C1 segment of cervical spinal cord (tissue), 14 donors: ENCODE measurements at regions not wholly inside any gene's neighbourhood (a gene's known extent, or its start where the extent isn't known, plus 50 kb on each side); places are given as distances from the start of the nearest gene placed in this dataset.

Experiments used
- DNase-seq, 14 donors: peaks; one replicate each; lab custom pipeline; 2025; lab: John Stamatoyannopoulos, UW

DNA sequence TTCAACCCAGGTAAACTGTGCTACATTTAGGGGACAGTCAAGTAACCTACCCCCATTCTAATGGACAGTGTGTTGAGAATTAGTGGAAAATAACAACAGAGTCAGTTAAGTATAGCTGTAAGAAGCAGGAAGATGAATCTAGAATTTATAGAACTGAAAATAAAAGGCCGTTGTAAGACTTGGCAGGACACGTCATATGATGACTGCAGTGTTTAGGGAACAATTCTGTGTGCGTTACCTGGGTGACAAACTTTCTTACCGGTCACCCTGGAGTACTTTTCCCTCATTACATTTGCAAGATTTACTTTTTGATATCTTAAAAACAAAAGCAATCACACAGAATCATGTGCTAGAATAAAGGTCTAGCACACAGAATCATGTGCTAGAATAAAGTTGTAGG, 536.3 kb upstream of the ZNF717 start:
- DNase-seq = no peak

DNA sequence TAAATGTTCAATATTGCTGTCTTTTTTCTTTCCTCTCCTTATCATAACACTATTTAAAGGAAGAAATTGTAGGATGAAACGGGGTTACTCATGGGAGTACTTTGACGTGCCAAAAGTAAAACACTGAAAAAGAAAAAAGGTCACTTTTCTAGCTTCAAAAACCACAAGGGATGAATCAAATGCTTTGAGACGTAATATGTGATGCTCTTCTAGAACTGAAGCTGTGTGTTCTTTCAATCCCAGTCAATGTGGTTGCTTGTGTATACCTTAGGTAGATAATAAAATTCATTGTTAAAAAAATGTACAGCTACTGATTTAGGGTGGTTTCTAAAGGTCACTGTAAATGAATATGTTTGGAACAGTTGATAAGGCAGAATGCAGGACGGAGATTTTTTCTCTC, 538.8 kb upstream of the ZNF717 start:
- no peak for DNase-seq

DNA sequence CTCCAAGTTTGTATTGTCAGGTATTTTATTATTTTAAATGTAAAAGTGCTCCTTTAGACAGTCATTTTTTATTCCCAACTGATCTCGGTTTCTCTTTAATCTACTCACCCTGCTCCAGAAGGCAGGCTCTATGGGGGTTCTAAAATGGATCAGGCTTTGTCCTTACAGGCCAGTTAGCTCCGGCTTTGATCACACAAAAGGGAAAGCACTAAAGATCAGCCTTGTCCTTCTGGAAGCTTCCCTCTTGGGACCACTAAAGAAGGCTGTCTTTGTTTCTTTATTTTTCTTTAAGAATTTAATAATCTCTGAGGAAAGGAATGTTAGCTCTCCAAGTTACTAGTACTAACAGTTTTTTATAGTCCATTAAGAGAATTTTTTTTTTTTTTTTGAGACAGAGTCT, 560.5 kb upstream of the ZNF717 start:
- no peak for DNase-seq

DNA sequence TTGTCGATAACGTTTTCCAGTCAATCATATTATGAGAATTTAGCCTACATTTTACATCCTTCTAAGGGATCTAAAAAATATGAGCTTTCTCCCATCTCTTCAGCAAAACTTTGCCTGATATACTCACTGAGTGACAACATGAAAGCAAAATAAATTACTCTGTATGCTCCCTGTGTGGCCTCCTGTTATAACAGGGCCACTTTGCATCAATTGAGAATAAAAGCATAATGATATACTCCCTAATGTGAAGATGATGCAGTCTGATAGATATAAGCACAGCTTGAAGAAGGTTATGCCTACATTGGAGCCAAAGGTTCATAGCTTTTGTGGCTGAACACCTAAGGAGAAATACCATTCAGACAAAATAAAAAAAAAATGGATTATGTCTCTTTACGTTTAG, 561.3 kb upstream of the ZNF717 start:
- no peak for DNase-seq

DNA sequence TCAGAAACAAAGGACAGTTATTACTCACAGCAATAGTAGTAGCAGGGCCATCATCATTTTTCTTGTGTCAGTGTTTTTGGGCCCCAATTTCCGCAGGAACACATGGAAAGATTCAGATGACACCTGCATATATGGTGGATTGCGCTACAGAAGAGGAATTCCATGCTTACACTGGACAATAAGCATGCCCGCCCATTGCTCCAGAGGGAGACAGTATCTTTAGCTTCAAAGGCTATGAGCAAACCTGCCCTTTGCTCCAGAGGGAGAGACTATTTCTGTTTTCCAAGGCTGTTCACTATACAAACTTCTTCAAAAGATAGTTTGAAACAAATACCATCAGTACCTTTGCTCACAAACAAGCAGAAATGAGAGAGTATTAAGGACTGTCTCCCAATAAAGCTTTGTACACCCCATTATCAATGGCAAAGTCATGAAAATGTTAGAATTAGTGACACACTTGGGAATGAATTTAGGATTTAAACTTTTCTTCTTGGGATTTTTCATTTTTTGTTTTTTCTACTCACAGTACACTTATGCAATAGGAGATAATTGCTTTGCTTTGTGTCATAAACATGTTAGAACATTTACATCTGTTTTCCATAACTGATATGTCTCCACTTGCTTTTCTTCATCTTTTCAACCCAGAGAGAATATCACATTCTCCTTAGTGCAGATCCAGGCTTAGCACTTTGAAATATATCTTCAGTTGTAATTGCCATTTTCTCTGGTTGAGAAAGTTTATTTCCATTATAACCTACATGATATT, 564.5 kb upstream of the ZNF717 start:
- DNase-seq = no peak

DNA sequence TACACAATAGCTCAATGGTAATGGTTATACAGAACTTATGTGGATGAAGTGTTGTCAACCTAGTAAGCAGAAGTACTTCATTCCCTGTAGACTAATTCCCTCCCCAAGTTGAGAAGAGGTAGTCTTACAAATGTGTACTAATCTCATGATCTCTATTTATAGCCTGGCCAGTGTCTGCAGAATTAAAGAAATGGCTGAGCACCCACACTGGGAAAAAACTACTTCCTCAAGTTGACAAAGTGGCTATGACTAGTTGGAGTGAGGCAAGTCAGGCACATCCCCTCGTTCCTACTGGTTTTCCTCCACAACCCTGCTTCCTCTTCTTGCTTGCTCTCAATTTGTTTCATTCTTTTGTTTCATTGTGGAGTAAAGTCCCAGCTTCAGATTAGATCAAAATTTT, 566.7 kb upstream of the ZNF717 start:
- no peak for DNase-seq

DNA sequence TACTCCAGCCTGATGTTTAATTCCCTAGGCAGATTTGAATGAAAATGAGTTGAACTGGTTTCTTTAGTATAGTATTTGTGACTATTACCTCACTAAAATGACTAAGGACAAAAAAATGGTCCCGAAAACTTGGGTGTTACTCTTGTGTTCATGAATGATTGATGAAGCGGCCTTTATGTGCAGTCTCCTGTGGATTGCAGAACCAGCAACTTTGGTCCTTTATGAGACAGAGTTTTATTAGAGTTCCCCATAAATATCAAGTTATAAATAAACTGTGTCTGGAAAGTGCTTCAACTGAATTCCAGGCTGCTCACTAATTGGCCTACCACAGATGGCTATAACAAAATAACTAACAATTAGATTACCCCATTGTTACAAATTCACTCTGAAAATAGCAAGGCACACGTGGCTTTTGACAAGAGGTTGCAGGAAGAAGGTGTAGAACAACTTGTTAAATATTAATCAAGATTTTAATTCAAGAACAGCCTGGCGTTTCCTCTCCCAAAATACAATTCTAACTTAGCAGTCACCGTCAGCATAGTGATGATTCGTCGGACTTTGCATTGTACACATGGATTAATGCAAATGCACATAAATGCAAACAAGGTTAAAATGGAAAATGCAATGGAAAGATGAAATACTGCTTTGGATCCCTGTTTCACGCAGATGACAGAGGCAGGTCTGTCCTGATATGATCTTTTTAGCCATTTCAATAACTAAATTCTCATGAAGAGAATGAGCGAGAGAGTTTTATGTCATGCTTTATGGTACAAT, 567.3 kb upstream of the ZNF717 start:
- DNase-seq = no peak

- no peak for DNase-seq
These were observed 568.3 kb upstream of the ZNF717 start for GRCh38 chr3:76353683-76354082.

DNA sequence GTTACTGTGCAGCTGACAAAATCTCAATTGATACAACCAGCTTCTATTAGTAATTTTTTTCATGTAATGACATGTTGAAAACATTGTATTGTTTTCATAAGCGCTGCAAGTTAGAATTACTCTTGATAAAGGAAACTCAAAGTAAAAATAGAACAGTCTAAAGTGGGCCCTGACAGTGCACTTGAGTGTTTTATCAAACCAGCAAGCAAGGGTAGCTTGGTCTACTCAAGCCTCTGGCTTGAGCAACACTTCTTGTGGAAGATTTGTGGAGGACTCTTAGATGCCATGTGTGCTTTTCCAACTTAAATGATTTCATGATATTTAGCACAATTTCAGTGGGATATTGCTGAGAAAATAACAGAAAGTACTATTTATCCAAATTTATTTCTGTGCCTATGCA, 575.7 kb upstream of the ZNF717 start:
- DNase-seq = no peak

DNA sequence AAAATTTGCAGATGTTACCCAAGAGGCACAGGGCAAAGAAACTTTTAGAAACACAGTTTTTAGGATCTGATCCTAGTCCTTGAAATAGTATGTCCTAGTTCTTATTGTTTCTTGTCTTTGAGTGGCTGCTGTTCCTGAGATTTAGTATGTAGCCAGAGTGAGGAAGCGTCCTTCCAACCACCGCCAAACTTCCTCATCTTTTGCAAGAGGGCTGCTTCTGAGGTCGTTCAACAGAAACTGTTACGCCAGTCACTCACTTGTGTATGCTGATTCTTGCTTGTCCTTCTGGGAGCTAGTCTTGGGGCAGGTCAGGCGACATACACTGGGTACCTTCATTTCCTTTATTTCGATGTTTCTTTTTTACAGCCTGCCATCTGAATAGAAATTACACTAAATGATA, 577.3 kb upstream of the ZNF717 start:
- no peak for DNase-seq

GRCh38 chr3:76365275-76365674, 579.9 kb upstream of the ZNF717 start:
- no peak for DNase-seq

GRCh38 chr3:76367281-76367680, 581.9 kb upstream of the ZNF717 start:
- DNase-seq = no peak

DNA sequence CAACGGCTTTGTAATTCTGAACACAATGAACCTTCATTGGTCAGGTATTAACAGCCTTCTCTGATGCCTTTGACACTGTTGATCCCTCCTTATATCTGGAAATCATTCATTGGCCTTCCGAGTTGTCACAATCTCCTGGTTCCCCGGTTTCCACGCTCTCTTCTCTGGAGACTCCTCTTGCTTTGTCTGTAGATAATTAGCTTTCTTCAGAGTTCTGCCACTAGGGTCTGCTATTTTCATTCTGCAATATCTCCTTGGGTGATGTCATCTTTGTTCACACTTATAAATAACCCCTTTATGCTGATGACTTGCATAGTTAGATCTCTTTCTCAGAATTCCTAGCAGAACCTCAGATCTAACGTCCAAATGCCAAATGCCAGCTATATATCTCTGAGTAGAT, 583.8 kb upstream of the ZNF717 start:
- no peak for DNase-seq

DNA sequence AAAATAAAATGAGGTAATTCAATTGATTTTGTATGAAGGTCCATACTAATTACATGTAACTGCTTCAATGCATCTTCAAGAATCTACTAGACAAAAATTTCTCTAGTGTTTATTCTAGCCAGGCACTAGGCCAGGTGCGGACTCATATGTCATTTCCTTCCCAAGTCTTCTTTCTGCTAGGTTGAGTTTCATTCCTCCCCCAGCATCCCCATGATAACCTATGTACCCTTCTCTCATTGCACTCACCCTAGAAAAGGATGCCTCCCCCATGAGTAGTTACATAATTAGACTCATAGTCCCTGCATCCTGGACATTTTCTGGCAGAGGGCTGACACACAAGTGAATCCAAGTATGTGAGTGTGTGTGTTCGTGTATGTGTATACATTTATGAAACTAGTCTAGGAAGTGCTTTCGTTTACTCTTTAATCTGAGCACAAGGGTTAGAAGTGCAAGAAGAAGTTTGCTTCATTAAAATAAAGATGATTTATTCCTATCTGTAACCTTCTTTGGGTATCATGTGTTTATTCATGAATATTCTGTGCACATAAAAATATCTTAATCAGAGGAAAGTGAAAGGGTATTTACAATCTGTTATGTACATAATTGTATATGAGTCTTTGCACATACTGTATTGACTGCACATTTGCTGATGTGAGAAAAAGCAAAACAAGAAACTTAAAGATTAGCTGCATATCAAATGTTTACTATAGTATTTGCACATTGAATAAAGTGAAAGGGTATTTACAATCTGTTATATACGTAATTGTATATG, 585.6 kb upstream of the ZNF717 start:
- no peak for DNase-seq

DNA sequence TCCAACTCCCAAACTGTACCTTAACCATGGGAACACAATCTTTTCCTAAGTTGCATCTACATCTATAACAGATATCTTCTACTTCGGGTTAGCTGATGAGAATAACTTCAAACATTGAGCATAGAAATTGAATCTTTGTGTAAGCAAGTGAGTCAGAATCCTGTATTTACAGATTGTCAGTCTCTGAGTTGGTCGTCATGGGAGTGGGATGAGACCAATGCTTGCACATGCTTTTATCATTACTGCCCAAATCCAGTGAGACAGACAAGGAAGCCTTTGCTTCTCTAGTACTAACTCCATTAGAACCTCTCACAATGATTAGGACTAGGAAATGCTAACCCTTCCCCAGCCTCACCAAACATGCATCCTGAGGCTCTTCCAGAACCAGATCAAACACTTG, 587.1 kb upstream of the ZNF717 start:
- no peak for DNase-seq

DNA sequence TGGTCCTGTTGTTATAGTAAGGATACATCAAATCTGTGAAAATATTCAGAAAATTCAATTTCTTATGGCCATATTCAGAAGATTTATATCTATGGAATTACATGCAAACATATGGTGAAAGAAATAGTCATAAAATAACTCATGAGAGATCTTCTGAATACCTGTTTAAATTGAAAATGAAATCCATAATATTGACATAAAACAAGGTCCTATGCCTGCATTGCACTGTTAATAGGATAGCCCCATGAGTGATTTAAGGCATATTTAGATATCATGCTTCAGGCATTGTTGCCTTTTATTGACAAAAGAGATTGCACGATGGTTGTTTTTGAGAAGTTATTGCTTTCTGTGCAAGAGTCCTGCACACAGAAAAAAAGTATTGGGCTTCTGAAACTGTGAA, 591.7 kb upstream of the ZNF717 start:
- DNase-seq = no peak

DNA sequence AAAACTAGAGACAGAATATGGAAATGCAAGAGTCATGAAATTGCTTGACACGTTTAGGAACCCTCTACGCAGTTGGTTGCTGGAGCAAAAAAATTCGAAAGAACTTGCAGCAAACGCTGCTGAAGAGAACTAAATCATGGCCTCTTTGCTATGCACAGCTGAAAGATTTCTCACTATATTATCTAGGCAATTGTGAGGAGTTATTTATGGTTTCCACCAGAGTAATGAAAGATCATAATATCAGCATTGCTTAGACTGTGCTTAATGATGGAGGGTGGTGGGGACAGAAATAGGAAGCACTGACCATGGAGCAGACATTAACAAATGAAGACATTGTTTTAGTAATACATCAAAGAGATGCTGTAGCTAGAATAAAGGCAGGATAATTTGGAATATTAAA, 593.4 kb upstream of the ZNF717 start:
- no peak for DNase-seq

- no peak for DNase-seq
These were observed 598.4 kb upstream of the ZNF717 start for GRCh38 chr3:76383781-76384180.

DNA sequence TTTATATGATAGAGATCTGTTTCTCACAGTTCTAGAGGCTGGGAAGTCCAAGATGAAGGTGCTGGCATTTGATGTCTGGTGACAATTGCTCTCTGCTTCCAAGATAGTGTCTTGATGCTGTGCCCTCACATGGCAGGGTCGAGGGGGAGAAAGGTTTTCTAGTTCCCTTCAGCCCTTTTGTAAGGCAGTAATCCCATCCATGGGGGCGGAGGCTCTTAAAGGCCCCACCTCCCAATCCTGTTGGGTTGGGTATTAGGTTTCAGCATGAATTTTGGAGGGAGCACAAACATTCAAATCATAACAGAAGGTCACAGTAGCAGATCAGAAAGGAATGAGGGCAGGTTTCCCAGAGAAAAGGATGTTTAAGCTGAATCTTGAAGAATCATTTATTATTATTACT, 601.7 kb upstream of the ZNF717 start:
- no peak for DNase-seq

GRCh38 chr3:76400141-76400540, 614.8 kb upstream of the ZNF717 start:
- DNase-seq = no peak

DNA sequence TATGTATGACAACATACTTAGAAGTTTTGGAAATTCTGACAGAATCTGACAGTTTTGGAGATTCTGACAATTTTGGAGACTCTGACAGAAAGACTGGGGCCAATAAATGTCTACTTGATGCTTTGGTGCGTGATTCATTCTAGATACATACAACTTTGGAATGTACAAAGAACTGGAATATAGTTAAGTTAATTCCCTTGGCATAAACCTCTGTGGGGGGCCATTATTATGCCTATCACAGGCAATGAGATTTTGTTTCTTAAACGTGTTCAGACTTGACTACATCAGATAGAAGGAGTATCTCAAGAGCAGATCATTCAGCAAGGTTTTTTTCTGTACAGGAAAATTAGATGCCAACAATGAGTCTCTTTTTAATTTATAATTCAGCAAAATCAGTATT, 617.6 kb upstream of the ZNF717 start:
- no peak for DNase-seq

GRCh38 chr3:76403556-76403955, 618.2 kb upstream of the ZNF717 start:
- DNase-seq = no peak

- DNase-seq = no peak
These were observed 619.8 kb upstream of the ZNF717 start for GRCh38 chr3:76405196-76405595.
